ENCODE measurements at regions not wholly inside any gene's neighbourhood (a gene's known extent, or its start where the extent isn't known, plus 50 kb on each side); places are given as distances from the start of the nearest gene placed in this dataset.
"Not testable (repeated sequence)": the region's sequence is repeated elsewhere in the genome, so short reads cannot be mapped to it uniquely, and the experiment has no call there.

- H3K27me3 ChIP-seq (ENCODE audit: low read depth): no peaks in the 10 kb centered on the region
- DNase-seq: no peak
- H3K4me3 ChIP-seq: no peak overlapping the region
- H3K4me1 ChIP-seq: no peaks in the 10 kb centered on the region
- peaks cover 42% of the 10 kb centered on the region for H3K9me3 ChIP-seq (replicated peaks)
- H3K27ac ChIP-seq (replicated peaks): no peak overlapping the region
- TF ChIP-seq CTCF (IDR thresholded peaks at IDR 0.05; ENCODE audit: borderline replicate concordance): no peak
- no peaks in the 10 kb centered on the region for H3K36me3 ChIP-seq
- intact Hi-C loops (cut with micrococcal nuclease): no loop called here
Observed at GRCh38 chr1:188769181-188769580, 1708.5 kb downstream of the BRINP3 start.

- no peaks in the 10 kb centered on the region for H3K4me1 ChIP-seq
- intact Hi-C loops (cut with micrococcal nuclease): no loop called here
- H3K9me3 ChIP-seq (replicated peaks): peaks cover 49% of the 10 kb centered on the region
- H3K36me3 ChIP-seq: no peaks in the 10 kb centered on the region
- H3K4me3 ChIP-seq: no peak overlapping the region
- H3K27me3 ChIP-seq (ENCODE audit: low read depth): no peaks in the 10 kb centered on the region
- DNase-seq: no peak
- no peak for TF ChIP-seq CTCF (IDR thresholded peaks at IDR 0.05; ENCODE audit: borderline replicate concordance)
- no peak overlapping the region for H3K27ac ChIP-seq (replicated peaks)
Observed at GRCh38 chr1:188769936-188770335, 1707.7 kb downstream of the BRINP3 start.

DNA sequence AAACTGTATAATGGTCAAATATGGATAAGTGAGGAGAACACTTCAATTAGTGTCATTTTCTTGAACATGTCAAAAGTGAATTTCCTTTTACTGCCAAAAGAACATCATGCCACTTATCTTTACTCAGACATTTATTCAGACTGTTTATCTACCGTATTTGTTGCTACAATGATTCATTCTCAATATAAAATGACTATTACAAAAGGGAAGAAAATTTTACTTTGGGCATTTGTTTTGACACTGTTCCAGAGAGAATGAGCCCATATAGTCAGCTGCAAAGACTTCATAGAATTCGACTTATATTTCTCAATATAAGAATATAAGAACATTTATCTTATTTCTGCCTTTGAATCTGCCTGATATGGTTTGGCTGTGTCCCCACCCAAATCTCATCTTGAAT, 1699.1 kb downstream of the BRINP3 start:
- intact Hi-C loops (cut with micrococcal nuclease): no loop called here
- no peak for DNase-seq

GRCh38 chr1:188782220-188782841, 1695.3 kb downstream of the BRINP3 start:
- intact Hi-C loops (cut with micrococcal nuclease): no loop called here
- TF ChIP-seq CTCF (IDR thresholded peaks at IDR 0.05; ENCODE audit: borderline replicate concordance): peak; percentile 34
- Histone ChIP-seq H3K9me3 (replicated peaks) (peaks cover 8% of the 10 kb centered on the region), H3K27ac (replicated peaks) (no peak overlapping the region), H3K27me3 (ENCODE audit: low read depth) (no peaks in the 10 kb centered on the region), H3K4me1 (no peaks in the 10 kb centered on the region), H3K4me3 (no peak overlapping the region), H3K36me3 (no peaks in the 10 kb centered on the region)
- no peak for DNase-seq

More for the DNA sequence above, 1699.1 kb downstream of the BRINP3 start:
- Histone ChIP-seq H3K36me3 (no peaks in the 10 kb centered on the region), H3K9me3 (replicated peaks) (peaks cover 24% of the 10 kb centered on the region), H3K27ac (replicated peaks) (no peak overlapping the region), H3K27me3 (ENCODE audit: low read depth) (no peaks in the 10 kb centered on the region), H3K4me1 (no peaks in the 10 kb centered on the region), H3K4me3 (no peak overlapping the region)
- TF ChIP-seq CTCF (IDR thresholded peaks at IDR 0.05; ENCODE audit: borderline replicate concordance): no peak

- intact Hi-C loops (cut with micrococcal nuclease): no loop called here
- no peak for TF ChIP-seq CTCF (IDR thresholded peaks at IDR 0.05; ENCODE audit: borderline replicate concordance)
- no peaks in the 10 kb centered on the region for H3K27me3 ChIP-seq (ENCODE audit: low read depth)
- no peaks in the 10 kb centered on the region for H3K36me3 ChIP-seq
- H3K4me3 ChIP-seq: no peak overlapping the region
- DNase-seq: no peak
- no peak overlapping the region for H3K27ac ChIP-seq (replicated peaks)
- peaks cover 5% of the 10 kb centered on the region for H3K9me3 ChIP-seq (replicated peaks)
- no peaks in the 10 kb centered on the region for H3K4me1 ChIP-seq
Observed at GRCh38 chr1:188794969-188795368, 1682.7 kb downstream of the BRINP3 start.

- intact Hi-C loops (cut with micrococcal nuclease): not testable (repeated sequence)
Observed at GRCh38 chr1:188812153-188812552, 1665.5 kb downstream of the BRINP3 start.

DNA sequence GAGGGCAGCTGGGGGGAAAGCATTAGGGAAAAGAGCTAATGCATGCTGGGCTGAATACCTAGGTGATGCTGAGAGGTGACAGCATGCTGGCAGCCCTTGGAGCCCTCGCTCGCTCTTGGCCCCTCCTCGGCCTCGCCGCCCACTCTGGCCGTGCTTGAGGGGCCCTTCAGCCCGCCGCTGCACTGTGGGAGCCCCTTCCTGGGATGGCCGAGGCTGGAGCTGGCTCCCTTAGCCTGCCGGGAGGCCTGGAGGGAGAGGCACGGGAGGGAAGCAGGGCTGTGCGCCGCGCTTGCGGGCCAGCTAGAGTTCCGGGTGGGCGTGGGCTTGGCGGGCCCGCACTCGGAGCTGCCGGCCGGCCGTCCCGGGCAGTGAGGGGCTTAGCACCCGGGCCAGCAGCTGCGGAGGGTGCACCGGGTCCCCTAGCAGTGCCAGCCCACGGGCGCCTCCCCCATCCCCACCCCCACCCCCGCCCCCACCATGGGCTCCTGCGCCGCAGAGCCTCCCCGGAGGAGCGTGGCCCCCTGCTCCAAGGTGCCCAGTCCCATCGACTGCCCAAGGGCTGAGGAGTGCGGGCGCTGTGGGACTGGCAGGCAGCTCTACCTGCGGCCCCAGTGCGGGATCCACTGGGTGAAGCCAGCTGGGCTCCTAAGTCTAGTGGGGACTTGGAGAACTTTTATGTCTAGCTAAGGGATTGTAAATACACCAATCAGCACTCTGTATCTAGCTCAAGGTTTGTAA, 1664.7 kb downstream of the BRINP3 start:
- H3K9me3 ChIP-seq (replicated peaks): peaks cover 40% of the 10 kb centered on the region
- H3K27me3 ChIP-seq (ENCODE audit: low read depth); H3K4me1 ChIP-seq; H3K36me3 ChIP-seq; DNase-seq; intact Hi-C loops (cut with micrococcal nuclease); H3K4me3 ChIP-seq; H3K27ac ChIP-seq (replicated peaks): not testable (repeated sequence)

More at GRCh38 chr1:188812153-188812552, 1665.5 kb downstream of the BRINP3 start:
- not testable (repeated sequence) for H3K27me3 ChIP-seq (ENCODE audit: low read depth); H3K36me3 ChIP-seq; H3K4me3 ChIP-seq; DNase-seq; H3K4me1 ChIP-seq; H3K27ac ChIP-seq (replicated peaks)
- H3K9me3 ChIP-seq (replicated peaks): peaks cover 40% of the 10 kb centered on the region
